Keratinocyte (primary cell): ENCODE measurements at regions not wholly inside any gene's neighbourhood (a gene's known extent, or its start where the extent isn't known, plus 50 kb on each side); places are given as distances from the start of the nearest gene placed in this dataset.

Experiments used
- DNase-seq: peaks from one replicate; pipeline ENCODE4 v3.0.0-alpha.2; 2011; ENCODE audit warnings: low read depth, missing footprints, low spot score
- FAIRE-seq: peaks from 2 replicates; lab custom pipeline; 2011; peaks lifted over from hg19 to GRCh38; lab: Jason Lieb, UNC
- H2AFZ ChIP-seq: 2 replicates; pipeline ENCODE4 v1.6.0; 2012; ENCODE audit warnings: low read length, control low read depth, inconsistent platforms; ENCODE audit not compliant: control insufficient read depth
- H3K27ac ChIP-seq: 2 replicates; pipeline ENCODE4 v1.5.1; 2011; ENCODE audit warnings: low read length; ENCODE audit not compliant: control insufficient read depth, insufficient read depth
- H3K27me3 ChIP-seq: 3 replicates; pipeline ENCODE4 v1.6.0; 2011; ENCODE audit warnings: low read length; ENCODE audit not compliant: control insufficient read depth, insufficient read depth; ENCODE audit errors: extremely low read depth
- H3K36me3 ChIP-seq, 2 experiments: 2 replicates in 1 of 2; 3 replicates in 1 of 2; pipeline ENCODE4 v1.5.1; 2011; ENCODE audit warnings: low read length in 2 of 2, mild to moderate bottlenecking in 1 of 2; ENCODE audit not compliant: control insufficient read depth in 2 of 2, insufficient read depth in 2 of 2; ENCODE audit errors: extremely low read depth in 1 of 2
- H3K4me1 ChIP-seq: 3 replicates; pipeline ENCODE4 v1.5.1; 2011; ENCODE audit warnings: low read length; ENCODE audit not compliant: control insufficient read depth, insufficient read depth; ENCODE audit errors: extremely low read depth
- H3K4me2 ChIP-seq: 3 replicates; pipeline ENCODE4 v1.6.0; 2011; ENCODE audit warnings: low read depth, low read length; ENCODE audit not compliant: control insufficient read depth, insufficient read depth; ENCODE audit errors: extremely low read depth
- H3K4me3 ChIP-seq, 3 experiments: fragments of 200-600 bp in 1 of 3; sonication (generic) in 1 of 3; 2 replicates in 2 of 3; 3 replicates in 1 of 3; pipeline ENCODE4 v1.5.1; 2011 to 2016; ENCODE audit warnings: low read length in 3 of 3, mild to moderate bottlenecking in 3 of 3, control low read depth in 2 of 3, inconsistent platforms in 1 of 3, low read depth in 1 of 3, mixed read lengths in 1 of 3, mixed run types in 1 of 3, moderate library complexity in 1 of 3; ENCODE audit not compliant: control insufficient read depth in 2 of 3, insufficient read depth in 2 of 3; ENCODE audit errors: extremely low read depth in 1 of 3
- H3K79me2 ChIP-seq: 2 replicates; pipeline ENCODE4 v1.6.0; 2012; ENCODE audit warnings: low read length; ENCODE audit not compliant: control insufficient read depth, insufficient read depth
- H3K9ac ChIP-seq: 3 replicates; pipeline ENCODE4 v1.6.0; 2011; ENCODE audit warnings: low read length; ENCODE audit not compliant: control insufficient read depth, insufficient read depth; ENCODE audit errors: extremely low read depth
- H3K9me1 ChIP-seq: 3 replicates; pipeline ENCODE4 v1.6.0; 2011; ENCODE audit warnings: low read length; ENCODE audit not compliant: control insufficient read depth, insufficient read depth; ENCODE audit errors: extremely low read depth
- H3K9me3 ChIP-seq: 2 replicates; pipeline ENCODE4 v1.5.1; 2012; ENCODE audit warnings: low read depth, low read length; ENCODE audit not compliant: control insufficient read depth
- H4K20me1 ChIP-seq: 3 replicates; pipeline ENCODE4 v1.6.0; 2011; ENCODE audit warnings: low read length; ENCODE audit not compliant: control insufficient read depth, insufficient read depth; ENCODE audit errors: extremely low read depth
- EZH2 ChIP-seq: IDR thresholded peaks from one replicate; pipeline ENCODE4 v1.6.1; 2012; ENCODE audit warnings: inconsistent platforms, mild to moderate bottlenecking, low read length, moderate library complexity
- dilution Hi-C: fragments of 300-500 bp; cut with MboI; formaldehyde crosslinking; loops from one replicate; pipeline ENCODE4 v1.7.0; 2020; ENCODE audit warnings: low sequenced_read_pairs; ENCODE audit not compliant: extremely low pct_ligation_motif_present
- TF ChIP-seq, protein P1 (sequence below), 3 experiments: IDR thresholded peaks in 1 of 3; conservative IDR thresholded peaks in 1 of 3; optimal IDR thresholded peaks in 1 of 3; 2 replicates in 2 of 3; 3 replicates in 1 of 3; pipeline versions ENCODE3 to v1.5.1; 2011; ENCODE audit warnings: low read length in 3 of 3, mild to moderate bottlenecking in 3 of 3, moderate library complexity in 2 of 3, control low read depth in 1 of 3, inconsistent platforms in 1 of 3; ENCODE audit not compliant: insufficient read depth in 2 of 3; ENCODE audit errors: extremely low read depth in 1 of 3

DNA sequence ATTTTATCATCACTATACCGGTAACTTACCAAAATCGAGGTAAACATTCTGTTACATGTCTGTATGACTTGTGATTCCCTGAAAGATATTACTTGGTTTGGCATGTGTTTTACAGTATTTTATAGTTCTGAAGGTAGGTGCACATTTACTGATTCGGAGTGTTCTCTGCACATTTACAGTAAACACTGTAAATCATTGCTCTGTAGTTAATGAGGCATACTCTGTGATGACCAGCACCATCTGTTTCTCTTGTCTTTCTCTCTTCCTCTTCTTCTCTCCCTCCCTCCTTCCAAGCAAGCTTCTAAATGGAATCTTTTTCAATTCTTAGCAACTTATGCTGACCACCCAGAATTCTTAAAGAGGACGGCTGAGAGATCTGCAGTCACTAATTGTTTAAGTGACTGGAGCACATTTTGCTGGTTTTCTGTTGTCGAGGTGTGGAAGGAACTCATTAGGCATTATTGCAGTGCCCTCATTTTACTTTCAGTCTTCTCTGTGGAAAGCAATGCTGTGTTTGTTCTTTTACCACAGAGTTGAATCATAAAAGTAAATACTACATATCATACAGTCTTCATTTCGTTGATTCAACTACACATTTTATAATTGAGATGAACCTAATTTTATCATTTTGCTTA lies 126.5 kb downstream of the UTRN start:
- Histone ChIP-seq H2AFZ (no peak overlapping the region), H3K9ac (no peak overlapping the region), H3K79me2 (peaks cover 15% of the 10 kb centered on the region), H3K36me3 (no peaks in the 10 kb centered on the region), H3K9me1 (no peaks in the 10 kb centered on the region), H3K4me3 (no peak overlapping the region), H3K9me3 (no peaks in the 10 kb centered on the region), H3K4me1 (peaks cover 15% of the 10 kb centered on the region), H4K20me1 (no peaks in the 10 kb centered on the region), H3K27me3 (no peaks in the 10 kb centered on the region), H3K27ac (no peak overlapping the region), H3K4me2 (no peak overlapping the region)
- DNase-seq (no peak), FAIRE-seq (no peak)
- TF ChIP-seq, protein P1, sequence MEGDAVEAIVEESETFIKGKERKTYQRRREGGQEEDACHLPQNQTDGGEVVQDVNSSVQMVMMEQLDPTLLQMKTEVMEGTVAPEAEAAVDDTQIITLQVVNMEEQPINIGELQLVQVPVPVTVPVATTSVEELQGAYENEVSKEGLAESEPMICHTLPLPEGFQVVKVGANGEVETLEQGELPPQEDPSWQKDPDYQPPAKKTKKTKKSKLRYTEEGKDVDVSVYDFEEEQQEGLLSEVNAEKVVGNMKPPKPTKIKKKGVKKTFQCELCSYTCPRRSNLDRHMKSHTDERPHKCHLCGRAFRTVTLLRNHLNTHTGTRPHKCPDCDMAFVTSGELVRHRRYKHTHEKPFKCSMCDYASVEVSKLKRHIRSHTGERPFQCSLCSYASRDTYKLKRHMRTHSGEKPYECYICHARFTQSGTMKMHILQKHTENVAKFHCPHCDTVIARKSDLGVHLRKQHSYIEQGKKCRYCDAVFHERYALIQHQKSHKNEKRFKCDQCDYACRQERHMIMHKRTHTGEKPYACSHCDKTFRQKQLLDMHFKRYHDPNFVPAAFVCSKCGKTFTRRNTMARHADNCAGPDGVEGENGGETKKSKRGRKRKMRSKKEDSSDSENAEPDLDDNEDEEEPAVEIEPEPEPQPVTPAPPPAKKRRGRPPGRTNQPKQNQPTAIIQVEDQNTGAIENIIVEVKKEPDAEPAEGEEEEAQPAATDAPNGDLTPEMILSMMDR (optimal IDR thresholded peaks at IDR 0.05 in 1 of 3, IDR thresholded peaks at IDR 0.05 in 1 of 3, conservative IDR thresholded peaks at IDR 0.05 in 1 of 3; ENCODE audit: extremely low read depth in 1 of 3, insufficient read depth in 2 of 3, low read length in 3 of 3): no peak
- no peak for TF ChIP-seq EZH2
- dilution Hi-C loops: no loop called here

DNA sequence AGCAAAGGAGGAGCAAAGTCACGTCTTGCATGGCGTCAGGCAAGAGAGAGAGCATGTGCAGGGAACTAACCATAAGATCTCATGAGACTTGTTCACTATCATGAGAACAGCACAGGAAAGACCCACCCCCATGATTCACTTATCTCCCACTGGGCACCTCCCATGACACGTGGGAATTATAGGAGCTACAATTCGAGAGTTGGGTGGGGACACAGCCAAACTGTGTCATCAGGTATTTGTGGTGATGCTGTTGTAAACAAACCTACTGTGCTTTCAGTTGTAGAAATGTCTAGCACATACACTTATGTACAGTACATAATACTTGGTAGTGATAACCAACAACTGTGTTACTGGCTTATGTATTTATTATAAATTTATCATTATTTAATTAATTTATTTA lies 128.3 kb downstream of the UTRN start:
- peaks cover 15% of the 10 kb centered on the region for H3K4me1 ChIP-seq
- FAIRE-seq: no peak

More for the DNA sequence above, 128.3 kb downstream of the UTRN start:
- H3K36me3 ChIP-seq: no peaks in the 10 kb centered on the region
- H3K4me2 ChIP-seq: no peak overlapping the region
- no peaks in the 10 kb centered on the region for H4K20me1 ChIP-seq
- peaks cover 21% of the 10 kb centered on the region for H3K79me2 ChIP-seq
- no peak for DNase-seq
- H3K27me3 ChIP-seq: no peaks in the 10 kb centered on the region
- H2AFZ ChIP-seq: no peak overlapping the region
- H3K9ac ChIP-seq: no peak overlapping the region
- H3K27ac ChIP-seq: no peak overlapping the region
- no peak overlapping the region for H3K4me3 ChIP-seq
- no peaks in the 10 kb centered on the region for H3K9me1 ChIP-seq
- no peak for TF ChIP-seq EZH2
- TF ChIP-seq, protein P1 (optimal IDR thresholded peaks at IDR 0.05 in 1 of 3, IDR thresholded peaks at IDR 0.05 in 1 of 3, conservative IDR thresholded peaks at IDR 0.05 in 1 of 3; ENCODE audit: extremely low read depth in 1 of 3, insufficient read depth in 2 of 3, low read length in 3 of 3): no peak
- dilution Hi-C loops: no loop called here
- H3K9me3 ChIP-seq: no peaks in the 10 kb centered on the region
